HPDE6-E6E7 (cell line): ENCODE measurements at regions not wholly inside any gene's neighbourhood (a gene's known extent, or its start where the extent isn't known, plus 50 kb on each side); places are given as distances from the start of the nearest gene placed in this dataset.

Source experiments
- DNase-seq: peaks from one replicate; pipeline ENCODE4 v3.0.0; 2011; ENCODE audit warnings: missing footprints; ENCODE audit errors: extremely low spot score

GRCh38 chr1:234554218-234554697 is 55.7 kb downstream of the IRF2BP2 start:
- DNase-seq = no peak

- no peak for DNase-seq
Measured at GRCh38 chr1:234553240-234554188, 56.5 kb downstream of the IRF2BP2 start.

DNA sequence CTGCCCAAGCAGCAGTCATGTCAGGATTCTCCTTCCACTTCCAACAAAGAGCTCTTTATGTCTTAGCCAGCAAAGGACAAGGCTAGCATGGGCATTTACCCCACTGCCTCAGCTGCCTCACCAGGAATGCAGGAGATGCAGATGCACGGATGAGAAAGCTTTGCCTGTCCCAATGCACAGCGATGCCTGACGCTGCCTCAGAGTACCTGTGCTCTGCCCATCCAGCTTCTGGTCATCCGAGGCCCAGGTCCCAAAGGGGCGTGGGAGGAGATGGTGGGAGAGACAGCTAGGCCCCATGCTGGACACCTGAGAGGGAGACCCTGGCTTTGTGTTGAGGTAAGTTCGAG is 59.0 kb downstream of the IRF2BP2 start:
- DNase-seq = no peak

DNA sequence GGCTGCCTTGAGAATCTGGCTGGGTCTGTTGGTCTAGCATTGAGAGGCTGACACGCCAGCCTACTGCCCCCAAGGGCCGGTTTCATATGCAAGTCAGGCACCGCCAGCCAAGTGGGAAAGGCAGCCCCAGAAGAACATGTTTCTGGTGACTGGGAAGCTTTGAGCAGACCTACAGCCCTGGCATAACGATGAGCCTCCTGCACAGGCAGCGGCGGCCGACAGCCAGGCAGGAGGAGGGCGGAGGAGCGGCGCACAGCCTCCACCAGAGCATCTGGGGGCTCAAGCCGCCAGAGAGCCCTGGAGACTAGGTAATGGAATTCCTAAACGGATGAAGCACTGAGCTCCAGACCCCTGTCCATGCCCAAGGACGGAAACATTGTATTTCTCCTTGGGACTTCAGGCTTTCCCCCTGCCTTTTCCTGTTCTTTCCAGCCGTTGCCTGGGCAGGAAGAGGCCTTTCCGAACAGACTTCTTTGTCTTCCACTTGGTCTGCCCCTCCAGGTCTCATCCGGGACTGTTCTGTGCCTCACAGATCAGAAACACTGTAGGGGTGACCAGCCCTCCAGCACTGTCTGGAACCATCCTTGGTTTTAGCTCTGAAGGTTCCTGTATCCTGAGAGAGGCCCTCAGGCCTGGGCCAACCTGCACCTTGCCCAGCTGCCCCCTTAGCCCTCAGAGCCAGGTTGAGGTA is 59.5 kb downstream of the IRF2BP2 start:
- no peak for DNase-seq

- DNase-seq = no peak
Measured at GRCh38 chr1:234549447-234550021, 60.4 kb downstream of the IRF2BP2 start.

- DNase-seq = no peak
Measured at GRCh38 chr1:234546890-234547788, 62.8 kb downstream of the IRF2BP2 start.

GRCh38 chr1:234546387-234546704 is 63.6 kb downstream of the IRF2BP2 start:
- no peak for DNase-seq

DNA sequence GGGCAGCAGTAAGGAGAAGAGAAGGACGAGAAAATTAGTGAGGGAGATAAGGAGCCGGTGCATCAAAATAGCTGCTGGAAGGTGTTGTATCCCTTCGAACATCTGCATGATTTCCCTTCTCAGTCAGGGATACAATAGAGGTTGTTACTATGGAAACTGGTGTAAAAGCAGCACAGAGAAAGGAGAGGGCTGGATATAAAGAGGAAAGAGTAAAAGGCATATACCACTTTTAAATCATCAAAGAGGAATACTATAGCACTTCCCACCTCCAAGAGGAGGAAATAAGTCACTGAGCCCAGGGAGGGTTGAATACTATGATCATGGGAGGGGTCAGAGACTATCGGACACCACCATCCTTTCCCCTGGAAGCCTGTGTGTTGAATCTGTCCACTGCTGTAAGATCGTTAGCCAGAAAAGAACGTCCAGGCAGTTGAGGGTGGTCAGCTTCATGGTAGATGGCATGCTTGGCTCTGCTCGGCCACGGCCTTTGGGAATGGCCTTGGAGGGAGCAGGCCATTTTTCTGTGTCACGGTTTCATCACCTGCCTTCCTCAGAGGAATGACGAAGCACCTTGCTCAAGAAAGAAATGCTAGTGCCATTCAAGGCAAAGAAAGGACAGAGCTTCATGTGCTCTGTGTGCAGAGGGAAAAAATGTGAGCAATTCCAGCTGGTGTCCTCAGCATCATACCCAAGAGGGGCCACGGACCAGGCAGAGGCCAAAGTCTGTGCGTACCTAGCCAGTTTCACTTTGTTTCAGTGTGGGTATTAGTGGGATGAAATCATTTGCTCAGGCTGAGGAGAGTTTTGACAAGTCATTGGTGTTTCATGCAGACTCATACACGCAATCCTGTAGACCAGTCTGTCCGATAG is 64.2 kb downstream of the IRF2BP2 start:
- no peak for DNase-seq

GRCh38 chr1:234544087-234544579 is 65.2 kb upstream of the TARBP1 start:
- DNase-seq = peak; percentile 54

DNA sequence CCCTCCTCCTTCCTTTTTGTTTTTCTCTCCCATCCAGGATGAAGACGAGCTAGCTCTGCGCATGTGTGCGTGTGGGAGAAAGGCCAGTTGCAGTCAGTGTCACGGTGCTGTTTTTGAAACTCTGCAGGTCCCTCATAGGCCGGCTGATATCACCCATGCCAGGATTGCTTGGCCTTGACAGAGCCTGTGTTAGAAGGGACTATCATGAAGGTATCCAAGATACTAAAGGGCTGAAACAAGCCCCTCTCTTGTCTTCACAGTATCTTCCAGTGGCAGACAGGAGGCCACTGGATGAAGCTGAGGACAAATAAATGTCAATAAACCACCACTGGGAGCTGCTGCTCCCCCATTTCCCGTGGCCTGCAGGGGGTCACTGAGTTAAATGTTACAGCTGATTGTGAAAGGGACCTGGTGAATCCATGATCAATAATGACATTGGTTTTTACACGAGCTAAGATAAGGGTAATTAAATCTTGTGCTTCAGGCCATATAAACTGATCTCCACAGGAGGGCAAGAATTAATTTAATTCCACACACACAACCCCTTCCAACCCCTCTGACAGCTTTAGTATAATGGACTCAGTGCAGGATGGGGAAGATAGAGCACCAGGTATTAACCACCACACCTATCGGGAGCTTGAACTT is 64.6 kb upstream of the TARBP1 start:
- DNase-seq = no peak

DNA sequence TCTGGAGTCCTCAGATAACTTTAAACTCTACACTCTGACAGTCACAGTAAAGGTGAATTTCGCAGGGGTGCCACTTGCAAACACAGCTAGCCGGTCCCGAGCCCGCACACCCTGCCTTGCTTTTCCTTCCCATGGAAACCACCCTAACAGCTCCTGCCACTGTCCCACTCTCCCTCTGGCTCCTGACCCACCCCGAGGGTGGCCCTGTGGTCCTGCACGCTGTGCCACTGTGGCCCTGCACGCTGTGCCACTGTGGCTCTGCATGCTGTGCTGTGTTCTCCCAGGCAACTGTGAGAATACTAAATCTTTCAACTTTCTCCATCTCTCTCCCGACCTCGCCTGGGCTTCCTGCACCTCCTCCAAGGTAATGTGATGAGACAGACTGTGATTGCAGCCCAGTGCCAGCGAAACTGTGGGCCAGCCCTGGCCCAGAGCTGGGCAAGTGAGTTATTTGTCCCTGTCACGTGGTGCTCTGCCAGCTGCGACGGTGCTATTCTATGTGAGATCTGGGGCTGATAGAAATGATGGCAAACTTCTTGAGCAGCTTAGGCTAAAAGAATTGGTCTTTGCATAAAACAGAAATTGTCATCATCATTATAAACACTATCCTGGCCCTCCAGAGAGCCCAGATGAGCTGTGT is 63.4 kb upstream of the TARBP1 start:
- no peak for DNase-seq

DNA sequence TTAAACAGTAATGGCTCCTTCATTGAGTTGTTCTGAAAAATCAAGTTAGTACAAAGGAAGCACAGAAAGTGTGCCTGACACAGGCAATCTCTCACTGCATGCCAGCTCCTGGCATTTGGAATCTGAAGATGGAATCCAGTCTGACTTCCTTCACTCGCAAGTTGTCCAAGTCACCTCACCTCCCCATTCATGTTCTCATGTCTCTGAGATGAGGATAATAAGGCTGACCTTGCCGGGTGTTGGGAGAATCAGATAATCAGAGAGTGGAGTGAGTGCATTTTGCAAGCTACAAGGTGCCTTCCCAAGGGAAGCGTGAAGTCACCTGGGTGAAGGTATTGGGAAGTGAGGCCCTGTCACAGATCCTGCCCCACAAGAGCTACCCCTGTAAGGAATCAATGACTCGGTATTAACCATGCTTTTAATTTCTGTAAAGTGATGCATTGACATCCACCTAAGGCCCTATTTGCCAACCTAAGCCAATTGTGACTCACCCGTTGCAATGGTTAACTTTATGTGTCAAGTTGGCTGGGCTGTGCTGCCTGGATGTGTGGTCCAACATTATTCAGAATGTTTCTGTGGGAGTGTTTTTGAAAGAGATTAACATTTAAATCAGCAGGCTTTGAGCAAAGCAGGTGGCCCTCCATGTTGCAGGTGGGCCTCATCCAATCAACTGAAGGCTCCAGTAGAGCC is 62.5 kb upstream of the TARBP1 start:
- no peak for DNase-seq

DNA sequence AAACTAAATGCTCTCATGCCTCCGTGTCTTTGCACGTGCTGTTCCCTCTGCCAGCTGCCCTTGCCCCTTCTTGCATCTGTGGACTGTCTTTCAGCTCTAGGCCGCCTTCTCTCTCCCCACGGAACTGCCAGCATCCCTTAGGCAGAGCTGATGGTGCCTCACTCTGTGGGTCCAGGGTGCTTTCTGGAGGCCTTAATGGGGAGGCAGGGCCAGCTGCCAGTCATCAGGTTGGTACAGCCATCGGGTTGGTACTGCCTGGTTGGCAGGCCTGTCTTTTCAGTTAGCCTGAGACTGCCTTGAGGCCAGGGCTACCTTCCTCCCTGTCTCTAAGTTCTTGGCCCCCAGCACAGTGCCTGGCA is 61.4 kb upstream of the TARBP1 start:
- no peak for DNase-seq

GRCh38 chr1:234539666-234540403 is 60.9 kb upstream of the TARBP1 start:
- DNase-seq = no peak

- DNase-seq = peak; percentile 56
Measured at GRCh38 chr1:234538930-234539649, 60.1 kb upstream of the TARBP1 start.

- no peak for DNase-seq
Measured at GRCh38 chr1:234538062-234538731, 59.2 kb upstream of the TARBP1 start.

DNA sequence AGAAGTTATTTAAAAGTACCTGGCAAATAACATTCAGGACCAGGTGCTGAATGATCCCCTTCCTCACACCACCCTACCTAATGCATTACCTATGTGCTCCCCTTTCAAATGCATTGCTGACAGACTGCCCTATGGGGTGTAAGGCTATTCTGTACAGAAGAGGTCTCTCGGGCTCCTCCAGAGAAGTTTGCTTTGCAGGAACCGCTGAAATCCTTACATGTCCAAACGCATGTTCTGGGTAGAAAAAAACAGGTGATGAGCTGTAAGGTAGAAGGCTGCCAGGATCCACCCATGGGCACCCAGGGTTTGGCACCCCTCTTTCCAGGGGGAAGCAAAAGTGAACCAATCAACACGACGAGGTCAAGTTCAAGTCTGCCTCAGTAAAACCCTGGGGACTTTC is 58.3 kb upstream of the TARBP1 start:
- no peak for DNase-seq
